HG03175 (cell line): ENCODE measurements at regions not wholly inside any gene's neighbourhood (a gene's known extent, or its start where the extent isn't known, plus 50 kb on each side); places are given as distances from the start of the nearest gene placed in this dataset.

Experiments
- ATAC-seq: cut with Tn5 transposase; IDR thresholded peaks from one replicate; pipeline ENCODE4 v1.9.1; 2021; ENCODE audit warnings: mild to moderate bottlenecking, moderate library complexity; ENCODE audit not compliant: unreplicated experiment

GRCh38 chr6:166776571-166776970 is 149.5 kb upstream of the RPS6KA2 start:
- no peak for ATAC-seq

GRCh38 chr6:166775923-166776220 is 148.8 kb upstream of the RPS6KA2 start:
- ATAC-seq, result no peak

- ATAC-seq, result peak; percentile 64
Observed at GRCh38 chr6:166775180-166775922, 148.3 kb upstream of the RPS6KA2 start.

GRCh38 chr6:166774770-166775169 is 147.7 kb upstream of the RPS6KA2 start:
- ATAC-seq, result no peak

GRCh38 chr6:166774292-166774691 is 147.2 kb upstream of the RPS6KA2 start:
- no peak for ATAC-seq

- no peak for ATAC-seq
Observed at GRCh38 chr6:166772518-166772917, 145.5 kb upstream of the RPS6KA2 start.

GRCh38 chr6:166771701-166772100 is 144.7 kb upstream of the RPS6KA2 start:
- ATAC-seq, result no peak

GRCh38 chr6:166770216-166771116 is 143.4 kb upstream of the RPS6KA2 start:
- ATAC-seq, result no peak

GRCh38 chr6:166769648-166770047 is 142.6 kb upstream of the RPS6KA2 start:
- ATAC-seq, result no peak

GRCh38 chr6:166768761-166769160 is 141.7 kb upstream of the RPS6KA2 start:
- ATAC-seq, result no peak

- no peak for ATAC-seq
Observed at GRCh38 chr6:166767230-166767629, 140.2 kb upstream of the RPS6KA2 start.

- ATAC-seq, result no peak
Observed at GRCh38 chr6:166766769-166767168, 139.7 kb upstream of the RPS6KA2 start.

- no peak for ATAC-seq
Observed at GRCh38 chr6:166765234-166765541, 138.1 kb upstream of the RPS6KA2 start.

- ATAC-seq, result no peak
Observed at GRCh38 chr6:166764473-166765233, 137.6 kb upstream of the RPS6KA2 start.

GRCh38 chr6:166763606-166764472 is 136.8 kb upstream of the RPS6KA2 start:
- ATAC-seq, result no peak

GRCh38 chr6:166761801-166762200 is 134.8 kb upstream of the RPS6KA2 start:
- ATAC-seq, result no peak

- no peak for ATAC-seq
Observed at GRCh38 chr6:166760288-166760687, 133.2 kb upstream of the RPS6KA2 start.

GRCh38 chr6:166758136-166758704 is 131.2 kb upstream of the RPS6KA2 start:
- no peak for ATAC-seq

- ATAC-seq, result no peak
Observed at GRCh38 chr6:166757232-166758135, 130.4 kb upstream of the RPS6KA2 start.
